ENCODE measurements at regions not wholly inside any gene's neighbourhood (a gene's known extent, or its start where the extent isn't known, plus 50 kb on each side); places are given as distances from the start of the nearest gene placed in this dataset.

GRCh38 chr5:145246961-145247744 lies 588.0 kb downstream of the PRELID2 start:
- H3K27me3 Mint-ChIP-seq: peaks cover 0 to 4% of the 10 kb centered on the region in 2 donors
- DNase-seq (no peak), ATAC-seq (replicated peaks) (peak in 1 of 2 donors; percentile 33)
- no peak overlapping the region for H3K27ac Mint-ChIP-seq
- H3K4me3 Mint-ChIP-seq: no peak overlapping the region
- no peaks in the 10 kb centered on the region for H3K36me3 Mint-ChIP-seq
- H3K9me3 Mint-ChIP-seq: peaks cover 0 to 3% of the 10 kb centered on the region in 2 donors
- no peaks in the 10 kb centered on the region for H3K4me1 Mint-ChIP-seq

GRCh38 chr5:145246379-145246778 lies 588.8 kb downstream of the PRELID2 start:
- no peak overlapping the region for H3K27ac Mint-ChIP-seq
- H3K36me3 Mint-ChIP-seq: no peaks in the 10 kb centered on the region
- H3K4me1 Mint-ChIP-seq: no peaks in the 10 kb centered on the region
- H3K9me3 Mint-ChIP-seq: peaks cover 0 to 3% of the 10 kb centered on the region in 2 donors
- peaks cover 0 to 4% of the 10 kb centered on the region in 2 donors for H3K27me3 Mint-ChIP-seq
- ATAC-seq (replicated peaks): no peak
- no peak overlapping the region for H3K4me3 Mint-ChIP-seq
- no peak for DNase-seq

GRCh38 chr5:145245354-145245753 lies 589.8 kb downstream of the PRELID2 start:
- Mint-ChIP-seq H3K27ac (no peak overlapping the region), H3K9me3 (peaks cover 0 to under 1% of the 10 kb centered on the region in 2 donors), H3K4me1 (no peaks in the 10 kb centered on the region), H3K27me3 (peaks cover 0 to 1% of the 10 kb centered on the region in 2 donors), H3K4me3 (no peak overlapping the region), H3K36me3 (no peaks in the 10 kb centered on the region)
- no peak for ATAC-seq (replicated peaks)
- DNase-seq: no peak

GRCh38 chr5:145244788-145245187 lies 590.4 kb downstream of the PRELID2 start:
- H3K4me1 Mint-ChIP-seq: no peaks in the 10 kb centered on the region
- no peaks in the 10 kb centered on the region for H3K36me3 Mint-ChIP-seq
- ATAC-seq (replicated peaks): no peak
- no peaks in the 10 kb centered on the region for H3K9me3 Mint-ChIP-seq
- no peak overlapping the region for H3K27ac Mint-ChIP-seq
- no peaks in the 10 kb centered on the region for H3K27me3 Mint-ChIP-seq
- no peak overlapping the region for H3K4me3 Mint-ChIP-seq
- no peak for DNase-seq

DNA sequence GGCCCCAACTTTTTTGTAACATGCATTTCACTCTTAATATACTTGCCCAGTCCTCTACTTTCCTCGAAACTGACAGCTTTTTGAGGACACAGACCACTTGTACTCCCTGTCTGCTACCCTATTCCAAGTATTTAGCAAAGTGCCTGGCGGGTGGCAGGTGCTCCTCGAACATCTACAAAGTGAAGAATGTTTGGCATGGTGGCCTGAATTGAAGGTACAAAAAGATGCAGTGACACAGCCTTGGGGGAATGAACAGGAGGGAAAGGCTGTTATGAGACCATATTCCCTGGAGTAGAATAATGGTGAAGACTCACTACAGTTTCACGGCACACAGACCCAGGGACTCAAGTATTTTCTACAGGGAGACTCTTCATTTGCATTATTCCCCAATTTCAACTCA lies 590.9 kb downstream of the PRELID2 start:
- Mint-ChIP-seq H3K36me3 (no peaks in the 10 kb centered on the region), H3K27me3 (no peaks in the 10 kb centered on the region), H3K27ac (no peak overlapping the region), H3K4me3 (no peak overlapping the region), H3K9me3 (no peaks in the 10 kb centered on the region), H3K4me1 (no peaks in the 10 kb centered on the region)
- ATAC-seq (replicated peaks): no peak
- DNase-seq: no peak

GRCh38 chr5:145243016-145243415 lies 592.1 kb downstream of the PRELID2 start:
- no peaks in the 10 kb centered on the region for H3K27me3 Mint-ChIP-seq
- no peaks in the 10 kb centered on the region for H3K36me3 Mint-ChIP-seq
- H3K27ac Mint-ChIP-seq: no peak overlapping the region
- no peak overlapping the region for H3K4me3 Mint-ChIP-seq
- DNase-seq (no peak), ATAC-seq (replicated peaks) (no peak)
- H3K4me1 Mint-ChIP-seq: no peaks in the 10 kb centered on the region
- H3K9me3 Mint-ChIP-seq: no peaks in the 10 kb centered on the region

GRCh38 chr5:145242551-145242950 lies 592.6 kb downstream of the PRELID2 start:
- Mint-ChIP-seq H3K36me3 (no peaks in the 10 kb centered on the region), H3K9me3 (no peaks in the 10 kb centered on the region), H3K27me3 (no peaks in the 10 kb centered on the region), H3K4me1 (no peaks in the 10 kb centered on the region), H3K4me3 (no peak overlapping the region), H3K27ac (no peak overlapping the region)
- DNase-seq: no peak
- ATAC-seq (replicated peaks): no peak

GRCh38 chr5:145237843-145238242 lies 597.3 kb downstream of the PRELID2 start:
- no peaks in the 10 kb centered on the region for H3K4me1 Mint-ChIP-seq
- H3K9me3 Mint-ChIP-seq: no peaks in the 10 kb centered on the region
- no peak overlapping the region for H3K27ac Mint-ChIP-seq
- no peak overlapping the region for H3K4me3 Mint-ChIP-seq
- H3K36me3 Mint-ChIP-seq: no peaks in the 10 kb centered on the region
- no peaks in the 10 kb centered on the region for H3K27me3 Mint-ChIP-seq
- ATAC-seq (replicated peaks) (peak; percentile 74 to 75), DNase-seq (no peak)

DNA sequence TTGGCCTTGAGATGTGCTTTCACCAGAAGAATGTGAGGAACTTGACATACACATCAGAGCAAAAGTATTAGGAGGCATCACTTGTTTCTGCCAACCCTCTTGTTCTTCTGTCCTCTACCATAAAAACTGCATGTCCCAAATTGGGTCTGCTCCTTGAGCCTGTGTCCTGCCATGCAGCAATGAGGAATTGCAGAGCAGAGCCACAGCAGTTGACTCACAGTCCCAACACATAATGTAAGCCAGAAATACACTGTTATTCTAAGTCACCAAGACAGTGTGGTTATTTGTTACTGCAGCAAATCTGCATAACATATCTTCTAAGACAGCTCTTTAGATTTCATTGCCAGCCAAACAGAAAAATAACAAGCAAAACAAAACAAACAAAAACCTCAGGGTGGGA lies 598.2 kb downstream of the PRELID2 start:
- DNase-seq (no peak), ATAC-seq (replicated peaks) (no peak)
- no peaks in the 10 kb centered on the region for H3K27me3 Mint-ChIP-seq
- H3K4me3 Mint-ChIP-seq: no peak overlapping the region
- no peaks in the 10 kb centered on the region for H3K4me1 Mint-ChIP-seq
- H3K27ac Mint-ChIP-seq: no peak overlapping the region
- no peaks in the 10 kb centered on the region for H3K9me3 Mint-ChIP-seq
- no peaks in the 10 kb centered on the region for H3K36me3 Mint-ChIP-seq

GRCh38 chr5:145236127-145236526 lies 599.0 kb downstream of the PRELID2 start:
- no peak for DNase-seq
- ATAC-seq (replicated peaks): no peak
- H3K4me1 Mint-ChIP-seq: no peaks in the 10 kb centered on the region

DNA sequence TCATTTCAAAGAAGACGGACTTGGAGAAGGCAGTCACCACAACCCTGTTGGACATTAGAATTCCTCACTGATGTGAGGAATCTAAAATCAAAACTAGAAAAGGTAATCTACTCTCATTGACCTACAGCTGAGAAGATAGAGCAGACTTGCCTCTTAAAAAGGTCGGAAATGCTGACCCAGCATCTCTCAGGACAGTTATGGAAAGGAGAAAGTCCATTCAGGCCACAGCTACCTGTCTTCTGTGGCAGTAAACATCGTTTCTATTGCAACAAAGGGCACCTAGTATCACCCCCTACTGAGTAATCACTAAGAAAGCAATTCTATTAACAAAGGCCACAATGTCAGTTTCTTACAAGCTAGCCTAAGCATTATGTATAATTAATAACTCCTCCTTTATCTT lies 601.7 kb downstream of the PRELID2 start:
- DNase-seq (no peak), ATAC-seq (replicated peaks) (no peak)
- Mint-ChIP-seq H3K27me3 (no peaks in the 10 kb centered on the region), H3K27ac (no peak overlapping the region), H3K4me1 (no peaks in the 10 kb centered on the region), H3K9me3 (no peaks in the 10 kb centered on the region), H3K36me3 (no peaks in the 10 kb centered on the region), H3K4me3 (no peak overlapping the region)

More at GRCh38 chr5:145236127-145236526, 599.0 kb downstream of the PRELID2 start:
- H3K36me3 Mint-ChIP-seq: no peaks in the 10 kb centered on the region
- no peaks in the 10 kb centered on the region for H3K9me3 Mint-ChIP-seq
- H3K27me3 Mint-ChIP-seq: no peaks in the 10 kb centered on the region
- no peak overlapping the region for H3K4me3 Mint-ChIP-seq
- H3K27ac Mint-ChIP-seq: no peak overlapping the region

DNA sequence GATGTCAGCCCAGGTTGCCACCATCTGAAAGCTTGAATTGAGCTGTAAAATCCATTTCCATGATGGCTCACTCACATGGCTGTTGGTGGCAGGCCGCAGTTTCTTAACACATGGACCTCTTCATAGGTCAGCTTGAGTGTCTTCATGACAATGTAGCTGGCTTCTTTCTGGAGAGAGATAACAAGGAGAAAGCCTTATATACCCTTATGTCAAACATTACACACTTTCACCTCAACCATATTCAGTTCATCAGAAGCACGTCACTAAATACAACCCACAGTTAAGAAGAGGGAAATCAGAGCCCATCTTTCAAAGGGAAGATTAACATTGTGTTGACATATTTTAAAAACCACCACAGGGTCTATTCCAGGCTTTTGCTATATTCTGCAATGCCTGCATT lies 604.4 kb downstream of the PRELID2 start:
- Mint-ChIP-seq H3K27me3 (no peaks in the 10 kb centered on the region), H3K9me3 (no peaks in the 10 kb centered on the region), H3K36me3 (no peaks in the 10 kb centered on the region), H3K27ac (no peak overlapping the region), H3K4me3 (no peak overlapping the region), H3K4me1 (no peaks in the 10 kb centered on the region)
- no peak for ATAC-seq (replicated peaks)
- DNase-seq: no peak

- Mint-ChIP-seq H3K4me3 (no peak overlapping the region), H3K27ac (no peak overlapping the region), H3K9me3 (no peaks in the 10 kb centered on the region), H3K27me3 (no peaks in the 10 kb centered on the region), H3K36me3 (no peaks in the 10 kb centered on the region), H3K4me1 (no peaks in the 10 kb centered on the region)
- DNase-seq (no peak), ATAC-seq (replicated peaks) (no peak)
These were observed 606.6 kb downstream of the PRELID2 start for GRCh38 chr5:145228564-145228963.

- H3K27ac Mint-ChIP-seq: no peak overlapping the region
- DNase-seq (no peak), ATAC-seq (replicated peaks) (no peak)
- no peak overlapping the region for H3K4me3 Mint-ChIP-seq
- H3K27me3 Mint-ChIP-seq: no peaks in the 10 kb centered on the region
- H3K4me1 Mint-ChIP-seq: no peaks in the 10 kb centered on the region
- H3K9me3 Mint-ChIP-seq: no peaks in the 10 kb centered on the region
- H3K36me3 Mint-ChIP-seq: no peaks in the 10 kb centered on the region
These were observed 607.3 kb downstream of the PRELID2 start for GRCh38 chr5:145227881-145228280.

- ATAC-seq (replicated peaks) (no peak), DNase-seq (no peak)
- no peak overlapping the region for H3K4me3 Mint-ChIP-seq
- no peaks in the 10 kb centered on the region for H3K36me3 Mint-ChIP-seq
- no peaks in the 10 kb centered on the region for H3K27me3 Mint-ChIP-seq
- H3K9me3 Mint-ChIP-seq: no peaks in the 10 kb centered on the region
- H3K27ac Mint-ChIP-seq: no peak overlapping the region
- H3K4me1 Mint-ChIP-seq: no peaks in the 10 kb centered on the region
These were observed 608.4 kb downstream of the PRELID2 start for GRCh38 chr5:145226726-145227125.
